ENCODE measurements at regions not wholly inside any gene's neighbourhood (a gene's known extent, or its start where the extent isn't known, plus 50 kb on each side); places are given as distances from the start of the nearest gene placed in this dataset.
A peak's percentile ranks its signal among the peaks of the same experiment; 100 is the strongest.

DNA sequence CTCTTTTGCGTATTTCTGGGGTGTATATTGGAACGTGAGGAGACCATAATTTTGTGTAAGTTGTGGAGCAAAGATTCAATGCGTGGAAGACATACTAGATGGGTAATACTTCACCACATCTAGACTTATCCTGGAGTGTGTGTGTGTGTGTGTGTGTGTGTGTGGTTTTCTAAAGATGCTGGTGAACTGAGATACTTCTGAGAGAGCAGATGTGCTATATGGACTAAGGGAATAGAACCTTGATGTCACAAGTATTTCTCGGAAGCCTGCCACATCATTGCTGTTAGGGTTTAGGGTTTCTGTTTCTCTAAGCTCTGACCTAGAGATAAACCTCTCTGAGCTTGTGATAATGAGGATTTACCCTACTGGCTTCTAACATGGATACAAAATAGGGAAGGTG, 138.8 kb downstream of the DACT1 start:
- no peaks in the 10 kb centered on the region for H3K27me3 ChIP-seq (ENCODE audit: control insufficient read depth, insufficient read depth, low read length)
- no peaks in the 10 kb centered on the region for H3K9me3 ChIP-seq (ENCODE audit: control insufficient read depth, insufficient read depth, low read length)
- DNase-seq (ENCODE audit: low read depth in 4 of 6, low spot score in 6 of 6): no peak
- H3K36me3 ChIP-seq (ENCODE audit: control insufficient read depth, insufficient read depth, low read length): no peaks in the 10 kb centered on the region
- no peak overlapping the region for H3K4me3 ChIP-seq (ENCODE audit: low read depth, low read length)
- H3K27ac ChIP-seq (ENCODE audit: low read depth, low read length): no peak overlapping the region
- 100% methylated on average over 1 of the region's 4 CpGs for WGBS (ENCODE audit: insufficient coverage)
- H3K4me1 ChIP-seq (ENCODE audit: control insufficient read depth, insufficient read depth, low read length): peaks cover 7% of the 10 kb centered on the region

DNA sequence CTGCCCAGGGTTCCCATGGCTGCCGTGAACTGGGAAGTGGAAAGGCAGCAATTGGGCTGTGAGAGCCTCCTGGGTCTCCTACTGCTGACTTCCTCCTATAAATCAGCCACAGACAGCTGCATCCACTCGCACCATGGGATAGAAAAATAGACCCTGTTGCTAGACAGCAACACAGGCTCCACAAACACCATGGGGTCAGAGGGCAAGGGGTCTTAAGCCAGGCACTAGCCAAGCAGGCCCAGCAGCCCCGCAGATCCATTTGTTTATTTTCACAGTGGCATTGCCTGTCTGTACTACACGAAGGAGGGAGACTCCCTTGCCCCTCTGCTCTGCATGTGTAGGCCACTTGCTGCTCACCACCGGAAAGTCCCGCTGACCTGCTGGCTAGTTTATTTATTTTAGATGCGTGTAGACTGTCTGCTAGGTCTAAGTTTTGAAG, 139.8 kb downstream of the DACT1 start:
- Histone ChIP-seq H3K9me3 (ENCODE audit: control insufficient read depth, insufficient read depth, low read length) (no peaks in the 10 kb centered on the region), H3K4me1 (ENCODE audit: control insufficient read depth, insufficient read depth, low read length) (peaks cover 7% of the 10 kb centered on the region), H3K27ac (ENCODE audit: low read depth, low read length) (peak overlapping the region; percentile 26), H3K27me3 (ENCODE audit: control insufficient read depth, insufficient read depth, low read length) (no peaks in the 10 kb centered on the region), H3K4me3 (ENCODE audit: low read depth, low read length) (no peak overlapping the region), H3K36me3 (ENCODE audit: control insufficient read depth, insufficient read depth, low read length) (no peaks in the 10 kb centered on the region)
- 23% methylated on average over 7 of the region's 7 CpGs for WGBS (ENCODE audit: insufficient coverage)
- DNase-seq (ENCODE audit: low read depth in 4 of 6, low spot score in 6 of 6): peak in 1 of 6 donors; percentile 66

DNA sequence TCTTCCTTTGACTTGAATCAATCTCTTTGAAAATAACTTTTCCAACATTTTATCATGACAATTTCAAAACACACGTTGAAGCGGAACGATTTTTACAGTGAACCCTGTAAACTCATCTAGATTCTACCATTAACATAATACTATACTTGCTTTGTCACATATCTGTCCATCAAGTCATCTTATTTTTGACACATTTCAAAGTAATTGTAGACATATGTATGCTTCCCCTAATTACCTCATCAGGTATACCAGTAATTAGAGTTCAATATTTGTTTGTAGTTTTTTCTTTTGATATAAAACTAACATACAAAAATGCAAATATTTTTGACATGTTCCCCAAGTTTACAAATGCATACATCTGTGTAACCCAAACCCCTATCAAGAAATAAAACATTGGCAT, 140.4 kb downstream of the DACT1 start:
- WGBS (ENCODE audit: insufficient coverage): no CpG with 5 or more reads among the region's 3 CpGs

GRCh38 chr14:58779376-58779775, 141.6 kb downstream of the DACT1 start:
- peak in 1 of 6 donors; percentile 65 for DNase-seq (ENCODE audit: low read depth in 4 of 6, low spot score in 6 of 6)
- Histone ChIP-seq H3K36me3 (ENCODE audit: control insufficient read depth, insufficient read depth, low read length) (no peaks in the 10 kb centered on the region), H3K27me3 (ENCODE audit: control insufficient read depth, insufficient read depth, low read length) (no peaks in the 10 kb centered on the region), H3K27ac (ENCODE audit: low read depth, low read length) (no peak overlapping the region), H3K4me1 (ENCODE audit: control insufficient read depth, insufficient read depth, low read length) (peaks cover 7% of the 10 kb centered on the region), H3K9me3 (ENCODE audit: control insufficient read depth, insufficient read depth, low read length) (no peaks in the 10 kb centered on the region), H3K4me3 (ENCODE audit: low read depth, low read length) (no peak overlapping the region)
- WGBS (ENCODE audit: insufficient coverage): 93% methylated on average over 2 of the region's 2 CpGs

More for the DNA sequence above, 140.4 kb downstream of the DACT1 start:
- H3K4me3 ChIP-seq (ENCODE audit: low read depth, low read length): no peak overlapping the region
- no peak overlapping the region for H3K27ac ChIP-seq (ENCODE audit: low read depth, low read length)
- peaks cover 7% of the 10 kb centered on the region for H3K4me1 ChIP-seq (ENCODE audit: control insufficient read depth, insufficient read depth, low read length)
- no peaks in the 10 kb centered on the region for H3K9me3 ChIP-seq (ENCODE audit: control insufficient read depth, insufficient read depth, low read length)
- no peaks in the 10 kb centered on the region for H3K36me3 ChIP-seq (ENCODE audit: control insufficient read depth, insufficient read depth, low read length)
- no peak for DNase-seq (ENCODE audit: low read depth in 4 of 6, low spot score in 6 of 6)
- no peaks in the 10 kb centered on the region for H3K27me3 ChIP-seq (ENCODE audit: control insufficient read depth, insufficient read depth, low read length)

DNA sequence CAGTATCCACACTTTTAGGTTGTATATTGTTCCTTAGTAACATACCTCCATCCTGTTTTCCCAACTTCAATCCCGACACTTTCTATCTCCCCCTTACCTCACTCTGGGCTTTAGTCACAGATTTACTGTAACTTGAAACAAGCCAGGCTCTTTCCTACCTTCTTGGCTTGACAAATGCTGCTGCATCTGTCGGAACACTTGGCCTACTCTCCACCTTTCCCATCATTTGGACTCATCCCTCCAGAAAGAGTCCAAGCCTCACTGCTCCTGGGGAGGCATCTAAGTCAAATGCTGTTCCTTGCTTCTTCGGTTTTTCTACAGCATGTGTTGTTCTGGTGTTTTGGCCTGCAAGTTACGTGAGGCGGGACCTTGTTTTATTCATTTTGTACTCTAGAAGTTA, 142.4 kb downstream of the DACT1 start:
- Histone ChIP-seq H3K9me3 (ENCODE audit: control insufficient read depth, insufficient read depth, low read length) (no peaks in the 10 kb centered on the region), H3K4me3 (ENCODE audit: low read depth, low read length) (no peak overlapping the region), H3K27me3 (ENCODE audit: control insufficient read depth, insufficient read depth, low read length) (no peaks in the 10 kb centered on the region), H3K27ac (ENCODE audit: low read depth, low read length) (no peak overlapping the region), H3K4me1 (ENCODE audit: control insufficient read depth, insufficient read depth, low read length) (peaks cover 7% of the 10 kb centered on the region), H3K36me3 (ENCODE audit: control insufficient read depth, insufficient read depth, low read length) (no peaks in the 10 kb centered on the region)
- no peak for DNase-seq (ENCODE audit: low read depth in 4 of 6, low spot score in 6 of 6)
- WGBS (ENCODE audit: insufficient coverage): 88% methylated on average over 3 of the region's 5 CpGs

GRCh38 chr14:58780605-58781004, 142.8 kb downstream of the DACT1 start:
- Histone ChIP-seq H3K4me3 (ENCODE audit: low read depth, low read length) (no peak overlapping the region), H3K36me3 (ENCODE audit: control insufficient read depth, insufficient read depth, low read length) (no peaks in the 10 kb centered on the region), H3K27ac (ENCODE audit: low read depth, low read length) (no peak overlapping the region), H3K4me1 (ENCODE audit: control insufficient read depth, insufficient read depth, low read length) (peaks cover 7% of the 10 kb centered on the region), H3K9me3 (ENCODE audit: control insufficient read depth, insufficient read depth, low read length) (no peaks in the 10 kb centered on the region), H3K27me3 (ENCODE audit: control insufficient read depth, insufficient read depth, low read length) (no peaks in the 10 kb centered on the region)
- no peak for DNase-seq (ENCODE audit: low read depth in 4 of 6, low spot score in 6 of 6)
- 96% methylated on average over 3 of the region's 6 CpGs for WGBS (ENCODE audit: insufficient coverage)

- WGBS (ENCODE audit: insufficient coverage): 100% methylated on average over 1 of the region's 6 CpGs
- Histone ChIP-seq H3K27ac (ENCODE audit: low read depth, low read length) (no peak overlapping the region), H3K4me1 (ENCODE audit: control insufficient read depth, insufficient read depth, low read length) (peaks cover 7% of the 10 kb centered on the region), H3K4me3 (ENCODE audit: low read depth, low read length) (no peak overlapping the region), H3K9me3 (ENCODE audit: control insufficient read depth, insufficient read depth, low read length) (no peaks in the 10 kb centered on the region), H3K27me3 (ENCODE audit: control insufficient read depth, insufficient read depth, low read length) (no peaks in the 10 kb centered on the region), H3K36me3 (ENCODE audit: control insufficient read depth, insufficient read depth, low read length) (no peaks in the 10 kb centered on the region)
- DNase-seq (ENCODE audit: low read depth in 4 of 6, low spot score in 6 of 6): no peak
These were observed 144.2 kb downstream of the DACT1 start for GRCh38 chr14:58782011-58782410.

DNA sequence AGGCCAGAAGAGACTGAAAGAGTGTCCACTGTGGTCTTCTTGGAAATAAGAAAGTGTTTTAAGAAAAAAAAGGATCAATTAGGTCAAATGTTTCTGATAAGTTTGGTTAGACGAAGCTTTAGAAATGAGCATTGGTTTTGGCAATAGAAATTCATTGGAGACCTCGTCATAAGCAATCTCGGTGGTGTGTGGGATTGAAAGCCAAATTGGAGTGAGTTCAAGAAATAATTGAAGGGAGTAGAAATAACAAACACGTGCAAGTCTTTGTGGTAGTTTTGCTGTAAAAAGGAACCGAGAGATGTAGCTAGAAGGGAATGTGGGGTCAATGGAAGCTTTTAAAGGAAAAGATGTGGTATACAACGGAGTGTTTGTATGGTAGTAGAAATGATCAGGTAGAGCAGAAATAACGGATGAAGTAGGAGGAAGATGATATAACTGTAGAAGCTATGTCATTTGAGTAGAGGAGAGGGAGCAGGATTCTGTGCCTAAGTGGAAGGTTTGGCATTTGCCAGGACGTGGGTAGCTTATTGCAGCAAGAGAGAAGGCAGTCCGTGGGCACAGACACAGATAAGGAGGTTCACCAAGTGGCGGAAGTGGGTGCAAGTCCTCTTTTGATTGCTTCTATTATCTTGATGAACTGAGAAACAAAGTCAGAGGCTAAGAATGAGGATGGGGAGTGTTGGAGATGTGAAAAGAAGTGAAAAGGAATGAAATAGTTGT, 146.2 kb downstream of the DACT1 start:
- Histone ChIP-seq H3K4me1 (ENCODE audit: control insufficient read depth, insufficient read depth, low read length) (no peaks in the 10 kb centered on the region), H3K27me3 (ENCODE audit: control insufficient read depth, insufficient read depth, low read length) (no peaks in the 10 kb centered on the region), H3K9me3 (ENCODE audit: control insufficient read depth, insufficient read depth, low read length) (no peaks in the 10 kb centered on the region), H3K27ac (ENCODE audit: low read depth, low read length) (no peak overlapping the region), H3K36me3 (ENCODE audit: control insufficient read depth, insufficient read depth, low read length) (no peaks in the 10 kb centered on the region), H3K4me3 (ENCODE audit: low read depth, low read length) (no peak overlapping the region)
- DNase-seq (ENCODE audit: low read depth in 4 of 6, low spot score in 6 of 6): no peak
- WGBS (ENCODE audit: insufficient coverage): 82% methylated on average over 10 of the region's 10 CpGs

- no peaks in the 10 kb centered on the region for H3K9me3 ChIP-seq (ENCODE audit: control insufficient read depth, insufficient read depth, low read length)
- no peak overlapping the region for H3K27ac ChIP-seq (ENCODE audit: low read depth, low read length)
- no peaks in the 10 kb centered on the region for H3K27me3 ChIP-seq (ENCODE audit: control insufficient read depth, insufficient read depth, low read length)
- H3K36me3 ChIP-seq (ENCODE audit: control insufficient read depth, insufficient read depth, low read length): no peaks in the 10 kb centered on the region
- H3K4me1 ChIP-seq (ENCODE audit: control insufficient read depth, insufficient read depth, low read length): peaks cover 2% of the 10 kb centered on the region
- H3K4me3 ChIP-seq (ENCODE audit: low read depth, low read length): no peak overlapping the region
- WGBS (ENCODE audit: insufficient coverage): 100% methylated on average over 1 of the region's 1 CpG
- DNase-seq (ENCODE audit: low read depth in 4 of 6, low spot score in 6 of 6): no peak
These were observed 147.2 kb downstream of the DACT1 start for GRCh38 chr14:58784931-58785330.

DNA sequence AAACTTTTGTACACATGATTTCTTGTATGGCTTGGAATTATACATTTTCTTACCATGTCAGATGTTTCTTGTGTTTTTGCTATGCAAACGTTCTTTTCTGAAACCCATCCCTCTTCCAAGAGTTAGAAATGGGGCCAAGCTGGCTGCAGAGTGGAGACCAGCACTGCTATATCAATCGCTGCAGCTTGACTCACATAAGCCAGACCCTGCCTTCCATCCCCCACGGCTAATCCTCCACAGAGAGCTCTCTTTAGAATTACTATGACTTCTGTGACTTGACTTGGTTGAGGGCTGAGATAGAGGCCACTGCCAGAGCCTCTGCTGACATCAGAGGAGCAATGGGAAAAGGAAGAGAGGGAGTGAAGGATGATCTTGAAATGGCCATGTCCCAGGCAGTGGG, 147.9 kb downstream of the DACT1 start:
- Histone ChIP-seq H3K9me3 (ENCODE audit: control insufficient read depth, insufficient read depth, low read length) (no peaks in the 10 kb centered on the region), H3K36me3 (ENCODE audit: control insufficient read depth, insufficient read depth, low read length) (no peaks in the 10 kb centered on the region), H3K27ac (ENCODE audit: low read depth, low read length) (peak overlapping the region; percentile 34), H3K4me1 (ENCODE audit: control insufficient read depth, insufficient read depth, low read length) (peaks cover 2% of the 10 kb centered on the region), H3K27me3 (ENCODE audit: control insufficient read depth, insufficient read depth, low read length) (no peaks in the 10 kb centered on the region), H3K4me3 (ENCODE audit: low read depth, low read length) (no peak overlapping the region)
- DNase-seq (ENCODE audit: low read depth in 4 of 6, low spot score in 6 of 6): peak in 1 of 6 donors; percentile 76
- no CpG with 5 or more reads among the region's 3 CpGs for WGBS (ENCODE audit: insufficient coverage)
